Calu3 (cell line): ENCODE measurements at regions not wholly inside any gene's neighbourhood (a gene's known extent, or its start where the extent isn't known, plus 50 kb on each side); places are given as distances from the start of the nearest gene placed in this dataset.

Experiments
- BruUV-seq: library from RNA; stranded (reverse); fragments of 400-500 nt; replicated peaks from 2 replicates; lab custom pipeline; 2021; lab: Mats Ljungman, UMichigan
- CTCF ChIA-PET: fragments of 300-600 bp; sonication (Branson Sonifier 250); formaldehyde crosslinking; loops from one replicate; lab custom pipeline; 2022; ENCODE audit warnings: antibody characterized with exemption; lab: Charles Lee
- DNase-seq: peaks from one replicate; pipeline ENCODE4 v3.0.0; 2022
- H3K27ac Mint-ChIP-seq: one replicate; pipeline ENCODE4 v1.8.0; 2022; ENCODE audit warnings: mixed read lengths; ENCODE audit not compliant: unreplicated experiment
- H3K27me3 Mint-ChIP-seq: one replicate; pipeline ENCODE4 v1.8.0; 2022; ENCODE audit warnings: mixed read lengths; ENCODE audit not compliant: unreplicated experiment
- H3K36me3 Mint-ChIP-seq: one replicate; pipeline ENCODE4 v1.8.0; 2022; ENCODE audit warnings: mild to moderate bottlenecking, moderate library complexity, mixed read lengths; ENCODE audit not compliant: insufficient read depth, unreplicated experiment
- H3K4me1 Mint-ChIP-seq: one replicate; pipeline ENCODE4 v1.8.0; 2022; ENCODE audit warnings: mild to moderate bottlenecking, low read depth, mixed read lengths; ENCODE audit not compliant: unreplicated experiment
- H3K4me3 Mint-ChIP-seq: one replicate; pipeline ENCODE4 v1.8.0; 2022; ENCODE audit warnings: mild to moderate bottlenecking, low read depth, moderate library complexity, mixed read lengths; ENCODE audit not compliant: unreplicated experiment
- H3K9me3 Mint-ChIP-seq: one replicate; pipeline ENCODE4 v1.8.0; 2022; ENCODE audit warnings: low read depth, mixed read lengths; ENCODE audit not compliant: unreplicated experiment
- intact Hi-C: fragments of 100-400 bp; cut with micrococcal nuclease; formaldehyde crosslinking; loops from one replicate; pipeline ENCODE4 v1.10.0; 2022; ENCODE audit not compliant: unreplicated experiment
- TF ChIP-seq, protein P1 (sequence below): fragments of 200-600 bp; IDR thresholded peaks from one replicate; pipeline ENCODE4 v1.8.0; 2022; ENCODE audit warnings: antibody characterized with exemption; ENCODE audit not compliant: unreplicated experiment

DNA sequence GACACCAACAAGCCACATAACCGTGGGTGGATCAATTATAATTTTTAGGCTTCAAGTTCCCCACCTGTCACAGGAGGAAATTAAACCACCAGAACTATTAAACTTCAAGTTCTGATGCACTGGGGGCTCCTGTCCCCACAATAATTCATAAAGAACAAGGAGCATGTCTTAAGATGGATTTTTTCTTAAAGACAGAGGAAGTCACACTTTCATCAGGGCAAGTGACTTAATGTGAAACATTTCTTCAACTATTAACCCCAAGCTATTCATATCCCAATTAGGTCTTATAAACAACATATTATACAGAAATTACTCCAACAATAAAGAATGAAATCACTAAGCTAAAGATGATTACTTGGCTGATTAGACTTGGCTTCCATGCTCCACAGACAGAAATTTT lies 292.5 kb downstream of the ETAA1 start:
- intact Hi-C loops = no loop called here
- H3K27me3 Mint-ChIP-seq = peaks cover 14% of the 10 kb centered on the region
- H3K27ac Mint-ChIP-seq = no peak overlapping the region
- CTCF ChIA-PET = no interaction called here
- no TSS peak for BruUV-seq
- no peaks in the 10 kb centered on the region for H3K36me3 Mint-ChIP-seq
- TF ChIP-seq, protein P1, sequence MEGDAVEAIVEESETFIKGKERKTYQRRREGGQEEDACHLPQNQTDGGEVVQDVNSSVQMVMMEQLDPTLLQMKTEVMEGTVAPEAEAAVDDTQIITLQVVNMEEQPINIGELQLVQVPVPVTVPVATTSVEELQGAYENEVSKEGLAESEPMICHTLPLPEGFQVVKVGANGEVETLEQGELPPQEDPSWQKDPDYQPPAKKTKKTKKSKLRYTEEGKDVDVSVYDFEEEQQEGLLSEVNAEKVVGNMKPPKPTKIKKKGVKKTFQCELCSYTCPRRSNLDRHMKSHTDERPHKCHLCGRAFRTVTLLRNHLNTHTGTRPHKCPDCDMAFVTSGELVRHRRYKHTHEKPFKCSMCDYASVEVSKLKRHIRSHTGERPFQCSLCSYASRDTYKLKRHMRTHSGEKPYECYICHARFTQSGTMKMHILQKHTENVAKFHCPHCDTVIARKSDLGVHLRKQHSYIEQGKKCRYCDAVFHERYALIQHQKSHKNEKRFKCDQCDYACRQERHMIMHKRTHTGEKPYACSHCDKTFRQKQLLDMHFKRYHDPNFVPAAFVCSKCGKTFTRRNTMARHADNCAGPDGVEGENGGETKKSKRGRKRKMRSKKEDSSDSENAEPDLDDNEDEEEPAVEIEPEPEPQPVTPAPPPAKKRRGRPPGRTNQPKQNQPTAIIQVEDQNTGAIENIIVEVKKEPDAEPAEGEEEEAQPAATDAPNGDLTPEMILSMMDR = no peak
- no peak overlapping the region for H3K4me3 Mint-ChIP-seq
- DNase-seq = no peak
- H3K9me3 Mint-ChIP-seq = no peaks in the 10 kb centered on the region
- H3K4me1 Mint-ChIP-seq = no peaks in the 10 kb centered on the region

DNA sequence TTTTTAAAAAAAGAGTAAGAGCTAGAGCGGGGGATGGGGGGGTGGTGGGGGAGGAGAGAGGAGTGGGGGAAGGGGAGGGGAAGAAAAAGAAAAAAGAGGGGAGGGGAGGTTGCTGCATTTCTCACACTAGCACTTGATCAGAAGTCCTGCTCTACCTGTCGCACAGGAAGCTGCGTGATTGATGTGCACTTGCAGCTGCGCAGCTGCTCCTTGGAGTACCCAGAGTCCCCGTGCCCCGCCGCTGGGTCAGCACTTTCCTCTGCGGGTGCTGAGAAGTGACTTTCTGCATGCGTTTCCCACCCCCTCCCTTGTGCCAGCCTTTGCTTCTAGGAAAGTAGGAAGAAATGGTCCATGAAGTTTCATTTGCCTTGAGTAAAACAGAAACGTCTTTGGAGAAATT lies 297.3 kb downstream of the ETAA1 start:
- Mint-ChIP-seq H3K27ac (no peak overlapping the region), H3K36me3 (no peaks in the 10 kb centered on the region), H3K9me3 (no peaks in the 10 kb centered on the region), H3K27me3 (no peaks in the 10 kb centered on the region), H3K4me3 (no peak overlapping the region), H3K4me1 (no peaks in the 10 kb centered on the region)
- BruUV-seq = no TSS peak
- CTCF ChIA-PET = interaction anchor here (0.6 to 0.7 kb wide), 2 partner anchors 21 to 1449 kb away, joined by 5 to 8 read pairs; no protein-coding TSS in a partner anchor
- TF ChIP-seq, protein P1 = no peak
- DNase-seq = peak; percentile 11
- intact Hi-C loops = no loop called here

DNA sequence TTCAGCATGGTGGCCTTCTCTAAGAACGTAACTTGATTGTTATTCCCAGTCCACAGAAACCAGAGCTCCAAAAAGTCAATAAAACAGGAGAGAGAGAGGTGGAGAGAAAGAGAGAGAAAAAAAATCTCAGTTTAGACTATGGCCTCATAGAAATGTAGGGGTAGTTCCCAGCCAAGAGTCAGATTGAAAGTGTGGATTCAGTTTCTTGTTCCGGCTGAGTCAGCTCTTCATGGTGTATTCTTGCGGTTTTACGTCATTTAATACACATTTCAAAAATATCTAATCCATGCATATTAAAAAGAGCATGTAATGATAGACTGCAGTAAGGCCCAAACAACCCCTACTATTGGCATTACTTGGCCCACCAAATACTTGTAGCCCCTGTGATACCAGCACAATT lies 303.9 kb downstream of the ETAA1 start:
- Mint-ChIP-seq H3K4me1 (no peaks in the 10 kb centered on the region), H3K27me3 (peaks cover 11% of the 10 kb centered on the region), H3K36me3 (no peaks in the 10 kb centered on the region), H3K4me3 (no peak overlapping the region), H3K27ac (no peak overlapping the region), H3K9me3 (peaks cover 3% of the 10 kb centered on the region)
- DNase-seq = no peak
- CTCF ChIA-PET = no interaction called here
- BruUV-seq = no TSS peak
- intact Hi-C loops = no loop called here
- TF ChIP-seq, protein P1 = no peak

DNA sequence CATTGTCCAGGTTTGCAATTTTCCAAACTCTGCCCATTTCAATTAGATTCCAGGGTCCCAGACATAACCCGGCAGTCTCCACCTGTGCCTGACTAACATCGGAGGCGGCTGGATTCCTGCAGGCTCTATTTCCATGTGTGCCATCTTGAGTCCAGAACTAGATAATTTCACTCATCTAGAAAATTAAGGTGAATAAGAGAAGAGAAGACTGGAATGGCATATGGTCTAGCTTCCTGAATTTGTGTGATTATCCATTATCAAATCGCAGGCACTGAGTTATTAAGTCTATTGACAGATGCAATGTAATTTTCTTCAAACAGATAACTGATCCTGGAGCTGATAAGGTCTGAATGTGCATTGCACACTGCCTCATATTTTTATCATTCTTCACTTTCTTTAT lies 305.2 kb downstream of the ETAA1 start:
- no peak for DNase-seq
- H3K27ac Mint-ChIP-seq = no peak overlapping the region
- H3K9me3 Mint-ChIP-seq = peaks cover 3% of the 10 kb centered on the region
- intact Hi-C loops = no loop called here
- H3K36me3 Mint-ChIP-seq = no peaks in the 10 kb centered on the region
- no peaks in the 10 kb centered on the region for H3K4me1 Mint-ChIP-seq
- H3K4me3 Mint-ChIP-seq = no peak overlapping the region
- TF ChIP-seq, protein P1 = no peak
- BruUV-seq = no TSS peak
- H3K27me3 Mint-ChIP-seq = peaks cover 13% of the 10 kb centered on the region
- CTCF ChIA-PET = interaction anchor here (0.5 kb wide), 1 partner anchor 207 kb away, joined by 3 read pairs; no protein-coding TSS in a partner anchor
